ENCODE measurements at regions not wholly inside any gene's neighbourhood (a gene's known extent, or its start where the extent isn't known, plus 50 kb on each side); places are given as distances from the start of the nearest gene placed in this dataset.

GRCh38 chr6:103719545-103719944 lies 1140.2 kb downstream of the HACE1 start:
- Mint-ChIP-seq H3K9me3 (no peaks in the 10 kb centered on the region), H3K27me3 (ENCODE audit: low read depth) (no peaks in the 10 kb centered on the region), H3K36me3 (no peaks in the 10 kb centered on the region), H3K4me1 (no peaks in the 10 kb centered on the region), H3K4me3 (no peak overlapping the region), H3K27ac (no peak overlapping the region)
- DNase-seq (ENCODE audit: low spot score) (no peak), ATAC-seq (no peak)
- TF ChIP-seq ZNF317 (CRISPR knock-in tag; IDR thresholded peaks at IDR 0.05; ENCODE audit: borderline replicate concordance, low read depth) (no peak), ZMAT4 (CRISPR knock-in tag; IDR thresholded peaks at IDR 0.05) (no peak), ZNF281 (CRISPR knock-in tag; IDR thresholded peaks at IDR 0.05) (no peak), NR3C1 (CRISPR knock-in tag; conservative IDR thresholded peaks at IDR 0.05; ENCODE audit: low read depth) (no peak), ESRRA (CRISPR knock-in tag; IDR thresholded peaks at IDR 0.05; ENCODE audit: borderline replicate concordance) (no peak), CTCF (IDR thresholded peaks at IDR 0.05) (no peak), MLX (CRISPR knock-in tag; IDR thresholded peaks at IDR 0.05) (no peak), PREB (CRISPR knock-in tag; IDR thresholded peaks at IDR 0.05; ENCODE audit: borderline replicate concordance) (no peak), CBFB (CRISPR knock-in tag; IDR thresholded peaks at IDR 0.05; ENCODE audit: low read depth) (no peak), AR (CRISPR knock-in tag; IDR thresholded peaks at IDR 0.05) (no peak), TCF7 (CRISPR knock-in tag; IDR thresholded peaks at IDR 0.05; ENCODE audit: low read depth) (no peak)
- POLR2A ChIA-PET = no interaction called here
- CTCF ChIA-PET = no interaction called here

GRCh38 chr6:103715269-103715668 lies 1144.5 kb downstream of the HACE1 start:
- DNase-seq (ENCODE audit: low spot score) (no peak), ATAC-seq (no peak)
- H3K4me1 Mint-ChIP-seq = no peaks in the 10 kb centered on the region
- no peaks in the 10 kb centered on the region for H3K27me3 Mint-ChIP-seq (ENCODE audit: low read depth)
- ChIA-PET CTCF (interaction anchor here (0.9 kb wide), 1 partner anchor 82 kb away, joined by 4 read pairs; no protein-coding TSS in a partner anchor), POLR2A (no interaction called here)
- H3K4me3 Mint-ChIP-seq = no peak overlapping the region
- no peaks in the 10 kb centered on the region for H3K9me3 Mint-ChIP-seq
- H3K36me3 Mint-ChIP-seq = no peaks in the 10 kb centered on the region
- no peak overlapping the region for H3K27ac Mint-ChIP-seq
- no peak for TF ChIP-seq GABPB1 (CRISPR knock-in tag; IDR thresholded peaks at IDR 0.05)
- no peak for TF ChIP-seq ZNF532 (CRISPR knock-in tag; IDR thresholded peaks at IDR 0.05; ENCODE audit: borderline replicate concordance)
- no peak for TF ChIP-seq ZNF396 (CRISPR knock-in tag; IDR thresholded peaks at IDR 0.05; ENCODE audit: borderline replicate concordance)
- TF ChIP-seq ARID4B (CRISPR knock-in tag; IDR thresholded peaks at IDR 0.05; ENCODE audit: borderline replicate concordance) = no peak
- no peak for TF ChIP-seq RELA (CRISPR knock-in tag; IDR thresholded peaks at IDR 0.05; ENCODE audit: borderline replicate concordance)

All from WTC11 (cell line).